ENCODE measurements at regions not wholly inside any gene's neighbourhood (a gene's known extent, or its start where the extent isn't known, plus 50 kb on each side); places are given as distances from the start of the nearest gene placed in this dataset.

- no peak overlapping the region for H3K4me3 ChIP-seq
- TF ChIP-seq EP300 (IDR thresholded peaks at IDR 0.05) (no peak), POLR2AphosphoS5 (IDR thresholded peaks at IDR 0.05) (no peak), POLR2A (IDR thresholded peaks at IDR 0.05) (no peak), CTCF (IDR thresholded peaks at IDR 0.05) (no peak)
- H3K36me3 ChIP-seq, result no peaks in the 10 kb centered on the region
- intact Hi-C loops (cut with DNase I), result no loop called here
- peaks cover 0 to 3% (median 0%) of the 10 kb centered on the region in 4 donors for H3K9me3 ChIP-seq
- WGBS, 2 donors, result 65 to 89% methylated on average over 3 of the region's 3 CpGs
- no peaks in the 10 kb centered on the region for H3K27me3 ChIP-seq
- no peak overlapping the region for H3K27ac ChIP-seq
- H3K4me1 ChIP-seq, result no peaks in the 10 kb centered on the region
- DNase-seq, result no peak
Measured at GRCh38 chr5:8192840-8193239, 323.9 kb downstream of the MTRR start.

- Histone ChIP-seq H3K4me1 (no peaks in the 10 kb centered on the region), H3K27me3 (no peaks in the 10 kb centered on the region), H3K9me3 (peaks cover 0 to 3% (median 0%) of the 10 kb centered on the region in 4 donors), H3K4me3 (no peak overlapping the region), H3K27ac (no peak overlapping the region), H3K36me3 (no peaks in the 10 kb centered on the region)
- WGBS, 2 donors, result 34 to 39% methylated on average over 2 of the region's 2 CpGs
- intact Hi-C loops (cut with DNase I), result no loop called here
- DNase-seq, result no peak
- TF ChIP-seq POLR2A (IDR thresholded peaks at IDR 0.05) (no peak), EP300 (IDR thresholded peaks at IDR 0.05) (no peak), CTCF (IDR thresholded peaks at IDR 0.05) (no peak), POLR2AphosphoS5 (IDR thresholded peaks at IDR 0.05) (no peak)
Measured at GRCh38 chr5:8196061-8196460, 327.1 kb downstream of the MTRR start.

- Histone ChIP-seq H3K27me3 (no peaks in the 10 kb centered on the region), H3K4me3 (no peak overlapping the region), H3K36me3 (no peaks in the 10 kb centered on the region), H3K4me1 (no peaks in the 10 kb centered on the region), H3K27ac (no peak overlapping the region), H3K9me3 (no peaks in the 10 kb centered on the region)
- no peak for DNase-seq
- WGBS, 2 donors, result 90 to 96% methylated on average over 7 of the region's 7 CpGs
- no peak for TF ChIP-seq POLR2A (IDR thresholded peaks at IDR 0.05)
- no peak for TF ChIP-seq EP300 (IDR thresholded peaks at IDR 0.05)
- TF ChIP-seq POLR2AphosphoS5 (IDR thresholded peaks at IDR 0.05), result no peak
- no peak for TF ChIP-seq CTCF (IDR thresholded peaks at IDR 0.05)
- intact Hi-C loops (cut with DNase I), result no loop called here
Measured at GRCh38 chr5:8208307-8208706, 339.4 kb downstream of the MTRR start.

GRCh38 chr5:8209500-8209899 lies 340.6 kb downstream of the MTRR start:
- intact Hi-C loops (cut with DNase I), result no loop called here
- no peak for TF ChIP-seq CTCF (IDR thresholded peaks at IDR 0.05)
- TF ChIP-seq EP300 (IDR thresholded peaks at IDR 0.05), result no peak
- no peak for TF ChIP-seq POLR2AphosphoS5 (IDR thresholded peaks at IDR 0.05)
- TF ChIP-seq POLR2A (IDR thresholded peaks at IDR 0.05), result no peak
- H3K27ac ChIP-seq, result no peak overlapping the region
- 74 to 82% methylated on average over 5 of the region's 5 CpGs for WGBS, 2 donors
- H3K36me3 ChIP-seq, result no peaks in the 10 kb centered on the region
- no peaks in the 10 kb centered on the region for H3K27me3 ChIP-seq
- DNase-seq, result no peak
- H3K4me1 ChIP-seq, result no peaks in the 10 kb centered on the region
- no peak overlapping the region for H3K4me3 ChIP-seq
- no peaks in the 10 kb centered on the region for H3K9me3 ChIP-seq

GRCh38 chr5:8213701-8214240 lies 344.8 kb downstream of the MTRR start:
- intact Hi-C loops (cut with DNase I), result no loop called here
- no peak for TF ChIP-seq POLR2A (IDR thresholded peaks at IDR 0.05)
- no peak for TF ChIP-seq POLR2AphosphoS5 (IDR thresholded peaks at IDR 0.05)
- TF ChIP-seq EP300 (IDR thresholded peaks at IDR 0.05), result no peak
- no peak for TF ChIP-seq CTCF (IDR thresholded peaks at IDR 0.05)
- H3K4me3 ChIP-seq, result no peak overlapping the region
- 28 to 64% methylated on average over 7 of the region's 7 CpGs for WGBS, 2 donors
- DNase-seq, result no peak
- no peak overlapping the region for H3K27ac ChIP-seq
- H3K27me3 ChIP-seq, result no peaks in the 10 kb centered on the region
- no peaks in the 10 kb centered on the region for H3K36me3 ChIP-seq
- H3K4me1 ChIP-seq, result no peaks in the 10 kb centered on the region
- no peaks in the 10 kb centered on the region for H3K9me3 ChIP-seq
